SU-DHL-6 (cell line): ENCODE measurements at regions not wholly inside any gene's neighbourhood (a gene's known extent, or its start where the extent isn't known, plus 50 kb on each side); places are given as distances from the start of the nearest gene placed in this dataset.

ENCODE experiments used
- H2AFZ ChIP-seq: fragments of 200-600 bp; sonication (generic); 2 replicates; pipeline ENCODE4 v1.6.1; 2014; ENCODE audit warnings: low read depth, mild to moderate bottlenecking, moderate library complexity, mixed read lengths, antibody characterized with exemption, low read length; ENCODE audit not compliant: severe bottlenecking
- H3F3A ChIP-seq: fragments of 200-600 bp; shearing (Covaris generic); 2 replicates; pipeline ENCODE4 v1.6.0; 2016; ENCODE audit warnings: antibody characterized with exemption, mild to moderate bottlenecking; ENCODE audit not compliant: insufficient read depth
- H3K27ac ChIP-seq: fragments of 200-600 bp; sonication (generic); 2 replicates; pipeline ENCODE4 v1.5.1; 2016; ENCODE audit warnings: low read depth, mild to moderate bottlenecking, low read length, moderate library complexity, mixed read lengths
- H3K27me3 ChIP-seq: fragments of 200-600 bp; sonication (generic), shearing (Covaris generic); 2 replicates; pipeline ENCODE4 v1.6.0; 2014; ENCODE audit warnings: mild to moderate bottlenecking, low read length
- H3K36me3 ChIP-seq: fragments of 200-600 bp; sonication (generic); 2 replicates; pipeline ENCODE4 v1.6.1; 2014; ENCODE audit warnings: mild to moderate bottlenecking, low read length, mixed read lengths
- H3K4me2 ChIP-seq: fragments of 300-600, 200-600 bp; shearing (Covaris generic), sonication (generic); 2 replicates; pipeline ENCODE4 v1.6.0; 2014; ENCODE audit warnings: low read length, low read depth, mild to moderate bottlenecking; ENCODE audit not compliant: poor library complexity, severe bottlenecking
- H3K4me3 ChIP-seq: fragments of 200-600 bp; sonication (generic); 2 replicates; pipeline ENCODE4 v1.5.1; 2014; ENCODE audit warnings: antibody characterized with exemption, low read length, mild to moderate bottlenecking, mixed read lengths; ENCODE audit not compliant: insufficient read depth, poor library complexity, severe bottlenecking
- H3K79me2 ChIP-seq: fragments of 200-600 bp; sonication (generic); 2 replicates; pipeline ENCODE4 v1.6.1; 2014; ENCODE audit warnings: mild to moderate bottlenecking, low read length, moderate library complexity; ENCODE audit not compliant: insufficient read depth
- H3K9ac ChIP-seq: fragments of 200-600 bp; sonication (generic); 2 replicates; pipeline ENCODE4 v1.7.0; 2014; ENCODE audit warnings: mild to moderate bottlenecking, low read length
- H3K9me2 ChIP-seq: fragments of 200-600 bp; sonication (generic); replicated peaks from 2 replicates; pipeline ENCODE4 v1.6.1; 2014; ENCODE audit warnings: low read length; ENCODE audit not compliant: insufficient read depth
- H3K9me3 ChIP-seq: fragments of 200-600 bp; sonication (generic); 2 replicates; pipeline ENCODE4 v1.6.1; 2014; ENCODE audit warnings: low read length, mixed read lengths; ENCODE audit not compliant: insufficient read depth
- H4K20me1 ChIP-seq: fragments of 200-600 bp; sonication (generic); 2 replicates; pipeline ENCODE4 v1.6.1; 2014; ENCODE audit warnings: low read depth, mild to moderate bottlenecking, antibody characterized with exemption, low read length, moderate library complexity, mixed read lengths
- EZH2phosphoT487 ChIP-seq: fragments of 200-600 bp; sonication (generic), shearing (Covaris generic); conservative IDR thresholded peaks from 2 replicates; pipeline ENCODE4 v1.6.1; 2018; ENCODE audit warnings: mild to moderate bottlenecking, antibody characterized with exemption, low read length, moderate library complexity, mixed read lengths
- TF ChIP-seq, protein P1 (sequence below): fragments of 200-600 bp; sonication (generic); IDR thresholded peaks from one replicate; pipeline ENCODE4 v1.5.1; 2017; ENCODE audit warnings: antibody characterized with exemption, mild to moderate bottlenecking, low read length, moderate library complexity; ENCODE audit not compliant: insufficient read depth, poor library complexity, severe bottlenecking

DNA sequence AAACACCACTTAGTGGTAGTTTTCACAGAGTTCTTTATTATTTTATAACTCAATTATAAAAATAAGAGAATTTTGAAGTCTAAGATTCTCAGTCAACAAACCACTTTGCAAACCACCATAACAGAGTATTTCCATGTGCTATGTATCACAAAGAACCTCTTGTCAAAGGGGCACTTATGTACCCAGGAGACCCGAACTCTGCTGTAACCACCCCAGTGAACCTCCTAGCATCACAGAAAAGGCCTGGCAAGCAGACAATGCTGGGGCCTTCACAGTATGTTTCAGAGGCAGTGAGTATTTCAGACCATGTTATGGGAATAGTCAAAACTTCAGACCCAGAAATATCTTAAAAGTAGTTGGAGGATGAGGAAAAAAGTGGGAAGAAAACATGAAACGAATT, 714.1 kb downstream of the EFNB2 start:
- no peaks in the 10 kb centered on the region for H3K36me3 ChIP-seq
- H3K9me3 ChIP-seq: no peaks in the 10 kb centered on the region
- no peak overlapping the region for H3K4me2 ChIP-seq
- H2AFZ ChIP-seq: no peak overlapping the region
- no peak overlapping the region for H3K4me3 ChIP-seq
- H3K79me2 ChIP-seq: no peaks in the 10 kb centered on the region
- no peaks in the 10 kb centered on the region for H3F3A ChIP-seq
- H4K20me1 ChIP-seq: no peaks in the 10 kb centered on the region
- TF ChIP-seq EZH2phosphoT487: no peak
- TF ChIP-seq, protein P1, sequence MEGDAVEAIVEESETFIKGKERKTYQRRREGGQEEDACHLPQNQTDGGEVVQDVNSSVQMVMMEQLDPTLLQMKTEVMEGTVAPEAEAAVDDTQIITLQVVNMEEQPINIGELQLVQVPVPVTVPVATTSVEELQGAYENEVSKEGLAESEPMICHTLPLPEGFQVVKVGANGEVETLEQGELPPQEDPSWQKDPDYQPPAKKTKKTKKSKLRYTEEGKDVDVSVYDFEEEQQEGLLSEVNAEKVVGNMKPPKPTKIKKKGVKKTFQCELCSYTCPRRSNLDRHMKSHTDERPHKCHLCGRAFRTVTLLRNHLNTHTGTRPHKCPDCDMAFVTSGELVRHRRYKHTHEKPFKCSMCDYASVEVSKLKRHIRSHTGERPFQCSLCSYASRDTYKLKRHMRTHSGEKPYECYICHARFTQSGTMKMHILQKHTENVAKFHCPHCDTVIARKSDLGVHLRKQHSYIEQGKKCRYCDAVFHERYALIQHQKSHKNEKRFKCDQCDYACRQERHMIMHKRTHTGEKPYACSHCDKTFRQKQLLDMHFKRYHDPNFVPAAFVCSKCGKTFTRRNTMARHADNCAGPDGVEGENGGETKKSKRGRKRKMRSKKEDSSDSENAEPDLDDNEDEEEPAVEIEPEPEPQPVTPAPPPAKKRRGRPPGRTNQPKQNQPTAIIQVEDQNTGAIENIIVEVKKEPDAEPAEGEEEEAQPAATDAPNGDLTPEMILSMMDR: no peak
- H3K27ac ChIP-seq: no peak overlapping the region
- H3K9me2 ChIP-seq: no peaks in the 10 kb centered on the region
- no peak overlapping the region for H3K9ac ChIP-seq
- no peaks in the 10 kb centered on the region for H3K27me3 ChIP-seq

DNA sequence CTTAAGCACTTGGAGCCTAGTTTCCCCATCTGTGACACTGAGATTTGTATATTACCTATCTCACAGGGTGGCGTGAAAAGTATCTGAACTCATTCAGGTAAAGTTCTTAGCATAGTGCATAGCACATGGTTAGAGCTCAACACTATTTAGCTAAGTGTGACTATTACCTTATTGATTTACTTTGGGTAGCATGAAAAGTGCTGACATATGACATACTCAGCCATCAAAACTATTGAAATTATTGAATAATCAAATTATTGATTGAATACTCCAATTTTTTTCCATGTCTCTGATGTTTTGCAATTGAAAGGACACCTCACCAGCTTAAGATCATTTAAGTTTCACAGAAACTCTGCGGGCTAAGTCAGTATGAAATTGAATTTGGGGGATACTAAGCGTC, 715.0 kb downstream of the EFNB2 start:
- Histone ChIP-seq H2AFZ (no peak overlapping the region), H3K4me2 (no peak overlapping the region), H3K9me3 (no peaks in the 10 kb centered on the region), H3K4me3 (no peak overlapping the region), H3K79me2 (no peaks in the 10 kb centered on the region), H3K9ac (no peak overlapping the region), H3K36me3 (no peaks in the 10 kb centered on the region), H3K27me3 (no peaks in the 10 kb centered on the region), H3F3A (no peaks in the 10 kb centered on the region), H3K27ac (no peak overlapping the region), H4K20me1 (no peaks in the 10 kb centered on the region), H3K9me2 (no peaks in the 10 kb centered on the region)
- TF ChIP-seq, protein P1: no peak
- no peak for TF ChIP-seq EZH2phosphoT487

DNA sequence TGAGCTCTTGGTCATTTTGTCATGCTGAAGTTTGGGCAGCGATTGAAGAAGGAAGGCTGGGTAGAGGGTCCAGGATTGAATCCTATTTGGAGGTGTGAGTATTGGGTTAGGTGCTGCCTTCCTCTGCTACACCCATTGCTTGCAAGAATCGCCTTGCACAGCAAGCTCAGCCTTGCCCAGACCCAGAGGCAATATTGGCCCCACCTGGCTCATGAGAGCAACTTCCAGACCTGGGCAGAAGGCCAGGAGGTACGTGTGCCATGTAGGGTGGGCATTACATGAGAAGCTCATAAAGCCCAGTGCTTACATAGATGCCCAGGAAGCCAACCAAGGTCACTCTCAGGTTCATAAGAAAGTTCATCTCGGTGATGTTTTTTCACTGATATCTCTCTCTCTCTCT, 718.0 kb downstream of the EFNB2 start:
- Histone ChIP-seq H3K27me3 (no peaks in the 10 kb centered on the region), H3K9me2 (no peaks in the 10 kb centered on the region), H3K36me3 (no peaks in the 10 kb centered on the region), H3K9me3 (no peaks in the 10 kb centered on the region), H3K9ac (no peak overlapping the region), H3K79me2 (no peaks in the 10 kb centered on the region), H3K27ac (no peak overlapping the region), H3K4me3 (no peak overlapping the region), H2AFZ (no peak overlapping the region), H3K4me2 (no peak overlapping the region), H4K20me1 (no peaks in the 10 kb centered on the region), H3F3A (no peaks in the 10 kb centered on the region)
- no peak for TF ChIP-seq EZH2phosphoT487
- TF ChIP-seq, protein P1: no peak

DNA sequence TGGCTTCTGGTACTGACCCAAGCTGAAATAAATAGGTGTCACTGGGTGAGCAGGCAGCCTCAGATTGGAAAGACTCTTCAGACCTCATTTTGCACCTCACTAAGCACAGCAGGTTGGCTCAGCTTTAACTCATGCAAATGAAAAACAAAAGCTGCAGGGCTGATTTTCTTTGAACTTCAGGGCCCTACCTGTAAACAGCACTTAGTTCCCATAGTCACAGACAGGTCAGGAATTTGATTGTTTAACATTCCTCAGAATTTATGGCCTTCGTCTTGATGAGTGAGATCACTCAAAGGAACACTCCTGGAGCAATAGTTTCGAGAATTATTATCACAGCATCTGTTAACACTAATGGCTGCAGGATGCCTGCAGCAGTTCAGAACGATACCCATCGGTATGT, 718.5 kb downstream of the EFNB2 start:
- Histone ChIP-seq H3K9ac (no peak overlapping the region), H3K9me2 (no peaks in the 10 kb centered on the region), H4K20me1 (no peaks in the 10 kb centered on the region), H3K36me3 (no peaks in the 10 kb centered on the region), H3K4me2 (no peak overlapping the region), H3K4me3 (no peak overlapping the region), H3K79me2 (no peaks in the 10 kb centered on the region), H2AFZ (no peak overlapping the region), H3K27me3 (no peaks in the 10 kb centered on the region), H3F3A (no peaks in the 10 kb centered on the region), H3K27ac (no peak overlapping the region), H3K9me3 (no peaks in the 10 kb centered on the region)
- TF ChIP-seq, protein P1: no peak
- no peak for TF ChIP-seq EZH2phosphoT487
